Peyer's patch (tissue), 4 donors: ENCODE measurements at regions not wholly inside any gene's neighbourhood (a gene's known extent, or its start where the extent isn't known, plus 50 kb on each side); places are given as distances from the start of the nearest gene placed in this dataset.

ENCODE experiments used
- DNase-seq, 3 donors: peaks; one replicate each; pipeline ENCODE4 v3.0.0-alpha.2; 2017 to 2019
- H3K27ac ChIP-seq, 4 donors: fragments of 200-600 bp; sonication (generic); one replicate each; pipeline ENCODE4 v1.5.1; 2016 to 2019
- H3K27me3 ChIP-seq, 2 donors: fragments of 200-600 bp; sonication (generic); one replicate each; pipeline ENCODE4 v1.5.1; 2019
- H3K36me3 ChIP-seq, 3 donors: fragments of 200-600 bp; sonication (generic); one replicate each; pipeline ENCODE4 v1.5.1; 2016 to 2019
- H3K4me1 ChIP-seq, 4 donors: fragments of 200-600 bp; sonication (generic); one replicate each; pipeline ENCODE4 v1.5.1; 2016 to 2019
- H3K4me3 ChIP-seq, 4 donors: fragments of 200-600 bp; sonication (generic); 1 replicate in 3 of 4; 2 replicates in 1 of 4; pipeline ENCODE4 v1.5.1; 2016 to 2019; ENCODE audit warnings: mild to moderate bottlenecking in 1 of 4
- H3K9me3 ChIP-seq, 4 donors: fragments of 200-600 bp; sonication (generic); one replicate each; pipeline ENCODE4 v1.5.1; 2016 to 2019; ENCODE audit warnings: mild to moderate bottlenecking in 1 of 4
- POLR2A ChIP-seq, 2 donors: fragments of 450-650 bp; IDR thresholded peaks; one replicate each; pipeline ENCODE4 v1.5.1; 2017; ENCODE audit warnings: antibody characterized with exemption in 2 of 2, mild to moderate bottlenecking in 2 of 2, moderate library complexity in 2 of 2
- TF ChIP-seq, protein P1 (sequence below), 6 experiments: fragments of 450-650 bp in 4 of 6; fragments of 200-600 bp in 2 of 6; sonication (generic) in 1 of 6; IDR thresholded peaks; one replicate each; pipeline ENCODE4 v1.5.1; 2017 to 2019; ENCODE audit warnings: antibody characterized with exemption in 6 of 6, mild to moderate bottlenecking in 3 of 6, moderate library complexity in 1 of 6

DNA sequence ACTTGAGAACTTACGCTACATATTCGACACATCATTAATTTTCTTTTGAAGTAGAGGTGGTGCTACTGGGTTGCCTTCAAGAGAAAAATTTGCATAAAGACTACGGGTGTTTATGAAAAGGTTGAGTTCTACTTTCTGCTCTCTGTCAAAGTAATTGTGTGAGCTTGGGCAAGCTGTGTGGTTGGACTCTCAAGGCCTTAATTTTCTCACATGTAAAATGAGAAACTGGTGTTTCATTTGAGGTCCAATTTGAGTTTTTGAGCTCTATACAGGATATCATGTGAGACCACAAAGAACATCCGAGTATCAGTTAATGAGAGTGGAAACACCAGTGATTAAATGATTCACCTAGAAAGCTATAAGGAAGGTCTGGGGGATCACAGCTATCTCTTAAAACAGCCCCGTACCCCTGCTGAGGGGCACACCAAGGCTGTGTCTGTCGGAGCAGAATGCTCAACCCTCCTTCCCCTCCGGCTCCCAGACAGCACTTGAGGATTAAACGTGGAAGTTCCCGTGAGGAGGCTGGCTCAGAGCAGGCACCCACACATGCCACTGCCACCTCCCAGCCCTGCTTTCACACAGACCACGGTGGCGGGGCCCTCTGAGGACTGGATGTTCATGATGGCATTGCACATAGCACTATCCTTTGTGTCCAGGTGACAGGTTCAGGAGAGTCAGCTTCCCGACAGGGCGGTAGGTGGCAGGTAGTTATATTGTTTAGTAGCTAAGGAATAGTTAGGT lies 191.8 kb downstream of the RNF144A start:
- DNase-seq = no peak
- H3K36me3 ChIP-seq = no peaks in the 10 kb centered on the region
- H3K4me3 ChIP-seq = no peak overlapping the region
- no peak for TF ChIP-seq POLR2A (IDR thresholded peaks at IDR 0.05)
- TF ChIP-seq, protein P1, sequence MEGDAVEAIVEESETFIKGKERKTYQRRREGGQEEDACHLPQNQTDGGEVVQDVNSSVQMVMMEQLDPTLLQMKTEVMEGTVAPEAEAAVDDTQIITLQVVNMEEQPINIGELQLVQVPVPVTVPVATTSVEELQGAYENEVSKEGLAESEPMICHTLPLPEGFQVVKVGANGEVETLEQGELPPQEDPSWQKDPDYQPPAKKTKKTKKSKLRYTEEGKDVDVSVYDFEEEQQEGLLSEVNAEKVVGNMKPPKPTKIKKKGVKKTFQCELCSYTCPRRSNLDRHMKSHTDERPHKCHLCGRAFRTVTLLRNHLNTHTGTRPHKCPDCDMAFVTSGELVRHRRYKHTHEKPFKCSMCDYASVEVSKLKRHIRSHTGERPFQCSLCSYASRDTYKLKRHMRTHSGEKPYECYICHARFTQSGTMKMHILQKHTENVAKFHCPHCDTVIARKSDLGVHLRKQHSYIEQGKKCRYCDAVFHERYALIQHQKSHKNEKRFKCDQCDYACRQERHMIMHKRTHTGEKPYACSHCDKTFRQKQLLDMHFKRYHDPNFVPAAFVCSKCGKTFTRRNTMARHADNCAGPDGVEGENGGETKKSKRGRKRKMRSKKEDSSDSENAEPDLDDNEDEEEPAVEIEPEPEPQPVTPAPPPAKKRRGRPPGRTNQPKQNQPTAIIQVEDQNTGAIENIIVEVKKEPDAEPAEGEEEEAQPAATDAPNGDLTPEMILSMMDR (IDR thresholded peaks at IDR 0.05) = no peak
- no peaks in the 10 kb centered on the region for H3K9me3 ChIP-seq
- no peaks in the 10 kb centered on the region for H3K27me3 ChIP-seq
- no peak overlapping the region for H3K27ac ChIP-seq
- no peaks in the 10 kb centered on the region for H3K4me1 ChIP-seq

DNA sequence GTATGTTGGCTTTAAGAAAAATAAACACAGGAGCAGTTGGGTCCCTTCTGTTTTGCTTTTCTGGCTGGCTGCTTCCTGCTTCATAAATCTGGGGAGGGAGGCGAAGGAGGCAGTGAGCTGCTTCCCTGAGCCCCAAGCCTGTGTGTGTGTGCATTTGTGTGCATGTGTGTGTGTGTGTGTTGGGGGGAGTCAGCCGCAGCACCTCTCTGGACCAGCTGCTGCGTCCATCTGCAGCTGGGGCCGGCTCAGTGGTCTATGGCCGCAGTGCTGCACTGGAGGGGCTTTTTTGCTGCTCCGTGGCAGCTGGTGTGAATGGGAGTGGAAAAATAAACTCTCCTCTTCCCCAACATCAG lies 192.3 kb downstream of the RNF144A start:
- TF ChIP-seq POLR2A (IDR thresholded peaks at IDR 0.05) = no peak
- TF ChIP-seq, protein P1 (IDR thresholded peaks at IDR 0.05) = no peak
- Histone ChIP-seq H3K27ac (no peak overlapping the region), H3K4me3 (no peak overlapping the region), H3K9me3 (no peaks in the 10 kb centered on the region), H3K27me3 (no peaks in the 10 kb centered on the region), H3K36me3 (no peaks in the 10 kb centered on the region), H3K4me1 (no peaks in the 10 kb centered on the region)
- DNase-seq = no peak

DNA sequence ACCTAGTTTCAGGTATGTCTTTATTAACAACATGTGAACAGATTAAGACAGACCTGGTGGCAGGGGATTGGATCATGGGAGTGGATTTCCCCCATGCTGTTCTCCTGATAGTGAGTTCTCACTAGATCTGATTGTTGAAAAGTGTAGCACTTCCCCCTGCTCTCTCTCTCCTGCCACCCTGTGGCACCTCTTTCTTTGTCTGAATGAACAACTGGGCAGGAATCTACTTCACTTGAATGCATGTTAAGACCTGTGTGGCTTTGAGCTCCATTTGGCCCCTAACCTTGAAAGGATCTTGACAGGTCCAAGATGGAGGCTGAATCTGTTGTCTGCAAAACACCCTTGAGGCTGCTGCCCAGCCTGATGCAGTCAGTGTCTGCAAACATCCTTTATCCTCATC lies 194.4 kb downstream of the RNF144A start:
- no peak for DNase-seq
- H3K4me3 ChIP-seq = no peak overlapping the region
- H3K36me3 ChIP-seq = no peaks in the 10 kb centered on the region
- TF ChIP-seq, protein P1 (IDR thresholded peaks at IDR 0.05) = no peak
- no peak for TF ChIP-seq POLR2A (IDR thresholded peaks at IDR 0.05)
- H3K27me3 ChIP-seq = no peaks in the 10 kb centered on the region
- H3K27ac ChIP-seq = no peak overlapping the region
- H3K4me1 ChIP-seq = no peaks in the 10 kb centered on the region
- no peaks in the 10 kb centered on the region for H3K9me3 ChIP-seq

DNA sequence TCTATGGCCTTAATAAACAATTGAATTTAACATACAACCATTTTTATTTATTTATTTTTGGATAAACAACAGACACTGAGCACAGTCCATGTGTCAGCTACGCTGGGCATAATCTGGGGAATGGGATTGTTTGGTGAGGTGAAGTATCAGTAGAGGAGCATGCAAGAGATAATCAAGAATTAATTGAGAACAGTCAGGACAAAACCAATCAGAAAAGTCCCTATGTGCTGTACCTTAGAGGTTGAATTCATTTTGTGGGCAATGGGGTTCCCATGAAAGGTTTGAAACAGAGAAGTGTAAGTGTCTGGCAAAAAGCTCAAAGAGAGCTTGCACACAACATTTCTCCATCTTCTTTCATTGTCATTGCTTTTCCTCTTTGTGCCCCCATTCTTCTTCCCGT lies 198.2 kb downstream of the RNF144A start:
- Histone ChIP-seq H3K36me3 (no peaks in the 10 kb centered on the region), H3K4me1 (no peaks in the 10 kb centered on the region), H3K27me3 (no peaks in the 10 kb centered on the region), H3K9me3 (no peaks in the 10 kb centered on the region), H3K4me3 (no peak overlapping the region), H3K27ac (no peak overlapping the region)
- no peak for TF ChIP-seq POLR2A (IDR thresholded peaks at IDR 0.05)
- TF ChIP-seq, protein P1 (IDR thresholded peaks at IDR 0.05) = no peak
- no peak for DNase-seq

DNA sequence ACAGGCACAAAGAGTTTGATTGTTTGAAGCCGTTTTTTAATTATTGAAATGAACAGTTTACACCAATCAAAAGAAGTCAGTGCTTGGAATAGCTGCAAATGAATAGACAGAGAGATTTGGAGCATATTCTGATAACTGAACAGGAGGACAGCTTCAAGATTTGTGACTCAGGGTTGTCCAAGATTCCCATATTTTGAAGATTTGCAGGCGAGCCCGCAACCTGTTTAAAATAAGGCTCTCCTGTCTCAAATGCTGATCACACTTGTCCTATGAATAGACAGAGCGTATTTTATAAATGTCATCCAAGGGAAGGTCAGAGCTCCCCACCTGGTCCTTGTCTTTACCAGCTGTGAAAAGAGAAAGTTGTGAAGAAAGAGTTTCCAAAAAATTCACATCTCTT lies 198.7 kb downstream of the RNF144A start:
- Histone ChIP-seq H3K4me3 (no peak overlapping the region), H3K4me1 (no peaks in the 10 kb centered on the region), H3K27me3 (no peaks in the 10 kb centered on the region), H3K9me3 (no peaks in the 10 kb centered on the region), H3K27ac (no peak overlapping the region), H3K36me3 (no peaks in the 10 kb centered on the region)
- DNase-seq = no peak
- no peak for TF ChIP-seq POLR2A (IDR thresholded peaks at IDR 0.05)
- TF ChIP-seq, protein P1 (IDR thresholded peaks at IDR 0.05) = no peak

DNA sequence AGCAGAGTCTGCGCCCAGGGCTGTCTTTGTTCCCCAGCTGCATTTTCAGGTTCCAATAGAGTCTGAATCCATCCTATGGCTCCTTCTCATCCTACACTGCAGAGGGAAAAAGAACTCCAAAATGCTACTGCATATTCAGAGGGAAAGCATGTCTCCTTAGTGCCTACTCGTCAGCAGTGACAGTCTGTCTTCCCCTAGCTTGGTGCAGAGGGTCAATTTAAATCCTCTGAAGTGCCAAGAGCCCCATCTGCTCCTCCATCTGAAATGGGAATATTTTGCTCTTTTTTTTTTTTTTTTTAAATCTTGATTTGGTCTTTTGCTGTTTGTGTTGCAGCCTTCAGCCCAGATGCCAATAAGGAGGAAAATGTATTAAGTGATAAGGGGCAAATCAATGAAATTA lies 199.3 kb downstream of the RNF144A start:
- no peaks in the 10 kb centered on the region for H3K4me1 ChIP-seq
- H3K36me3 ChIP-seq = no peaks in the 10 kb centered on the region
- no peaks in the 10 kb centered on the region for H3K9me3 ChIP-seq
- TF ChIP-seq, protein P1 (IDR thresholded peaks at IDR 0.05) = no peak
- no peak for TF ChIP-seq POLR2A (IDR thresholded peaks at IDR 0.05)
- no peaks in the 10 kb centered on the region for H3K27me3 ChIP-seq
- DNase-seq = no peak
- no peak overlapping the region for H3K27ac ChIP-seq
- H3K4me3 ChIP-seq = no peak overlapping the region
